DOHH2 (cell line): ENCODE measurements at regions not wholly inside any gene's neighbourhood (a gene's known extent, or its start where the extent isn't known, plus 50 kb on each side); places are given as distances from the start of the nearest gene placed in this dataset.

Experiments used
- CTCF ChIP-seq: fragments of 200-600 bp; sonication (generic); IDR thresholded peaks from one replicate; pipeline ENCODE4 v1.5.1; 2014; ENCODE audit warnings: antibody characterized with exemption, mild to moderate bottlenecking, low read depth, low read length; ENCODE audit not compliant: poor library complexity, severe bottlenecking
- EZH2phosphoT487 ChIP-seq: fragments of 200-600 bp; sonication (generic); IDR thresholded peaks from 2 replicates; pipeline ENCODE4 v1.6.1; 2017; ENCODE audit warnings: borderline replicate concordance, mild to moderate bottlenecking, antibody characterized with exemption, low read length, moderate library complexity, mixed read lengths

- TF ChIP-seq EZH2phosphoT487 = no peak
- TF ChIP-seq CTCF = no peak
Observed at GRCh38 chr5:105807290-105807689, 1863.4 kb downstream of the EFNA5 start.
